ENCODE measurements at regions not wholly inside any gene's neighbourhood (a gene's known extent, or its start where the extent isn't known, plus 50 kb on each side); places are given as distances from the start of the nearest gene placed in this dataset.

GRCh38 chr9:31323726-31324444 lies 1060.6 kb upstream of the ACO1 start:
- no peak overlapping the region for H3K9ac ChIP-seq (ENCODE audit: low read length)
- ChIA-PET POLR2A (no interaction called here), CTCF (no interaction called here), RAD21 (ENCODE audit: low non-redundant PET in 1 of 2, low total read pairs in 2 of 2, uncharacterized antibody in 2 of 2, unreplicated experiment in 2 of 2) (no interaction called here)
- H3K9me2 ChIP-seq (ENCODE audit: insufficient read depth): no peaks in the 10 kb centered on the region
- H3K4me3 ChIP-seq (replicated peaks in 1 of 2; ENCODE audit: low read depth in 1 of 2, low read length in 2 of 2): no peak overlapping the region
- H3K79me2 ChIP-seq (ENCODE audit: insufficient read depth, low read length): no peaks in the 10 kb centered on the region
- intact Hi-C loops (cut with micrococcal nuclease): no loop called here
- H3K36me3 ChIP-seq (ENCODE audit: control insufficient read depth in 1 of 2, insufficient read depth in 2 of 2, low read length in 2 of 2): no peaks in the 10 kb centered on the region
- H3K27me3 ChIP-seq (ENCODE audit: insufficient read depth, low read length): no peaks in the 10 kb centered on the region
- H4K20me1 ChIP-seq (ENCODE audit: insufficient read depth): no peaks in the 10 kb centered on the region; the same call in 1 of the 2 replicates
- H3K27ac ChIP-seq (ENCODE audit: low read depth, low read length): no peak overlapping the region
- no peak overlapping the region for H3K4me2 ChIP-seq (ENCODE audit: low read length)
- no peak for DNase-seq (ENCODE audit: low read depth, low spot score)
- no peak for ATAC-seq
- no peaks in the 10 kb centered on the region for H3K9me3 ChIP-seq (ENCODE audit: control insufficient read depth in 1 of 2, insufficient read depth in 1 of 2, low read depth in 1 of 2, low read length in 2 of 2)
- no peaks in the 10 kb centered on the region for H3K4me1 ChIP-seq (ENCODE audit: control insufficient read depth in 1 of 2, insufficient read depth in 2 of 2, low read length in 2 of 2)
- no peak overlapping the region for H2AFZ ChIP-seq (ENCODE audit: low read depth, low read length, poor library complexity, severe bottlenecking)
- no peak for TF ChIP-seq ZFX (IDR thresholded peaks at IDR 0.05)
- no peak for TF ChIP-seq TCF7L2 (IDR thresholded peaks at IDR 0.05; ENCODE audit: borderline replicate concordance, extremely low read depth, insufficient read depth, insufficient read length)
- TF ChIP-seq SRF (IDR thresholded peaks at IDR 0.05; ENCODE audit: low read depth): no peak
- TF ChIP-seq YY1 (IDR thresholded peaks at IDR 0.05; ENCODE audit: extremely low read depth, insufficient replicate concordance, low read depth, low read length): no peak
- no peak for TF ChIP-seq ZBTB33 (IDR thresholded peaks at IDR 0.05; ENCODE audit: extremely low read depth, insufficient replicate concordance, low read length)
- TF ChIP-seq EZH2 (IDR thresholded peaks at IDR 0.05): no peak
- no peak for TF ChIP-seq MAX (IDR thresholded peaks at IDR 0.05)
- TF ChIP-seq POLR2A (IDR thresholded peaks at IDR 0.05; ENCODE audit: borderline replicate concordance, extremely low read depth, insufficient read depth, insufficient read length): no peak
- no TSS peak for BruUV-seq (replicated peaks)
